HEK293 (cell line): ENCODE measurements at regions not wholly inside any gene's neighbourhood (a gene's known extent, or its start where the extent isn't known, plus 50 kb on each side); places are given as distances from the start of the nearest gene placed in this dataset.

Experiments
- CTCF ChIA-PET: fragments of 350-600 bp; formaldehyde crosslinking; extraction: SDS; loops from one replicate; lab custom pipeline; 2021; ENCODE audit warnings: antibody characterized with exemption; lab: Yijun Ruan, JAX
- POLR2A ChIA-PET: fragments of 300-600 bp; formaldehyde crosslinking; extraction: SDS; loops from one replicate; lab custom pipeline; 2020; ENCODE audit warnings: antibody characterized with exemption, inconsistent platforms; lab: Yijun Ruan, JAX
- H3K27ac ChIP-seq: fragments of 200-500 bp; sonication (Bioruptor generic); 2 replicates; pipeline ENCODE4 v1.5.1; 2014; ENCODE audit warnings: low read depth, low read length, control low read depth, inconsistent platforms; ENCODE audit errors: extremely low read depth
- H3K36me3 ChIP-seq, 2 experiments: fragments of 200-500 bp in 1 of 2; sonication (Bioruptor generic) in 1 of 2; 1 replicate in 1 of 2; 2 replicates in 1 of 2; pipeline ENCODE4 v1.5.1; 2014 to 2017; ENCODE audit warnings: inconsistent platforms in 2 of 2, low read length in 2 of 2; ENCODE audit not compliant: control insufficient read depth in 2 of 2, insufficient read depth in 1 of 2
- H3K4me1 ChIP-seq: fragments of 200-500 bp; sonication (Bioruptor generic); 2 replicates; pipeline ENCODE4 v1.5.1; 2014; ENCODE audit warnings: mild to moderate bottlenecking, low read length, inconsistent platforms; ENCODE audit not compliant: control insufficient read depth, insufficient read depth
- H3K4me3 ChIP-seq: 2 replicates; pipeline ENCODE4 v1.5.1; 2011; ENCODE audit warnings: low read depth, mild to moderate bottlenecking, control low read depth, low read length, moderate library complexity
- H3K9me3 ChIP-seq: fragments of 200-500 bp; sonication (Bioruptor generic); 2 replicates; pipeline ENCODE4 v1.5.1; 2014; ENCODE audit warnings: low read depth, low read length, inconsistent platforms; ENCODE audit not compliant: control insufficient read depth, insufficient read depth
- GFI1B ChIP-seq: fragments of 450-650 bp; formaldehyde crosslinking; IDR thresholded peaks from 2 replicates; pipeline ENCODE4 v1.5.1; 2016; ENCODE audit warnings: missing biosample characterization, missing genetic modification characterization
- GLI4 ChIP-seq: fragments of 450-650 bp; formaldehyde crosslinking; IDR thresholded peaks from 2 replicates; pipeline ENCODE4 v1.5.1; 2016; ENCODE audit warnings: missing biosample characterization, missing genetic modification characterization
- GLIS2 ChIP-seq: fragments of 450-650 bp; formaldehyde crosslinking; IDR thresholded peaks from 2 replicates; pipeline ENCODE4 v1.5.1; 2016; ENCODE audit warnings: missing biosample characterization, missing genetic modification characterization
- KLF1 ChIP-seq: fragments of 450-650 bp; formaldehyde crosslinking; IDR thresholded peaks from 2 replicates; pipeline ENCODE4 v1.5.1; 2016; ENCODE audit warnings: missing biosample characterization, missing genetic modification characterization
- MYNN ChIP-seq: fragments of 450-650 bp; formaldehyde crosslinking; IDR thresholded peaks from 2 replicates; pipeline ENCODE4 v1.5.1; 2016; ENCODE audit warnings: missing biosample characterization, missing genetic modification characterization, borderline replicate concordance
- PRDM1 ChIP-seq: fragments of 450-650 bp; formaldehyde crosslinking; IDR thresholded peaks from 2 replicates; pipeline ENCODE4; 2016; ENCODE audit warnings: missing biosample characterization, missing genetic modification characterization
- ZBTB21 ChIP-seq: fragments of 450-650 bp; formaldehyde crosslinking; IDR thresholded peaks from 2 replicates; pipeline ENCODE4 v1.5.1; 2017; ENCODE audit warnings: missing biosample characterization, missing genetic modification characterization
- ZNF157 ChIP-seq: fragments of 450-650 bp; formaldehyde crosslinking; IDR thresholded peaks from 2 replicates; pipeline ENCODE4 v1.5.1; 2016; ENCODE audit warnings: missing biosample characterization, missing genetic modification characterization
- ZNF174 ChIP-seq: fragments of 450-650 bp; formaldehyde crosslinking; IDR thresholded peaks from 2 replicates; pipeline ENCODE4 v1.5.0; 2017; ENCODE audit warnings: missing biosample characterization, mild to moderate bottlenecking, missing genetic modification characterization
- ZNF2 ChIP-seq: fragments of 450-650 bp; formaldehyde crosslinking; IDR thresholded peaks from 2 replicates; pipeline ENCODE4 v1.5.1; 2016; ENCODE audit warnings: missing biosample characterization, missing genetic modification characterization
- ZNF221 ChIP-seq: fragments of 450-650 bp; formaldehyde crosslinking; IDR thresholded peaks from 2 replicates; pipeline ENCODE4 v1.5.1; 2017; ENCODE audit warnings: missing biosample characterization, missing genetic modification characterization, borderline replicate concordance
- ZNF223 ChIP-seq: fragments of 450-650 bp; formaldehyde crosslinking; IDR thresholded peaks from 2 replicates; pipeline ENCODE4 v1.5.1; 2016; ENCODE audit warnings: missing biosample characterization, missing genetic modification characterization
- ZNF302 ChIP-seq: fragments of 450-650 bp; formaldehyde crosslinking; IDR thresholded peaks from 2 replicates; pipeline ENCODE4 v1.5.1; 2016; ENCODE audit warnings: missing biosample characterization, missing genetic modification characterization, low read depth
- ZNF324 ChIP-seq: fragments of 450-650 bp; formaldehyde crosslinking; IDR thresholded peaks from 2 replicates; pipeline ENCODE4 v1.5.1; 2016; ENCODE audit warnings: missing biosample characterization, missing genetic modification characterization
- ZNF404 ChIP-seq: fragments of 450-650 bp; formaldehyde crosslinking; IDR thresholded peaks from 2 replicates; pipeline ENCODE4 v1.5.1; 2017; ENCODE audit warnings: missing biosample characterization, missing genetic modification characterization
- ZNF596 ChIP-seq: fragments of 450-650 bp; IDR thresholded peaks from 2 replicates; pipeline ENCODE4 v1.5.0; 2018; ENCODE audit warnings: missing biosample characterization, mild to moderate bottlenecking, missing genetic modification characterization, moderate library complexity
- ZNF629 ChIP-seq: fragments of 450-650 bp; formaldehyde crosslinking; IDR thresholded peaks from 2 replicates; pipeline ENCODE4 v1.5.1; 2017; ENCODE audit warnings: missing biosample characterization, missing genetic modification characterization
- ZNF768 ChIP-seq: fragments of 450-650 bp; formaldehyde crosslinking; IDR thresholded peaks from 2 replicates; pipeline ENCODE4 v1.5.1; 2018; ENCODE audit warnings: missing biosample characterization, mild to moderate bottlenecking, missing genetic modification characterization
- ZNF776 ChIP-seq: fragments of 450-650 bp; formaldehyde crosslinking; IDR thresholded peaks from 2 replicates; pipeline ENCODE4 v1.5.0; 2017; ENCODE audit warnings: missing biosample characterization, missing genetic modification characterization, borderline replicate concordance
- ZNF785 ChIP-seq: fragments of 450-650 bp; formaldehyde crosslinking; IDR thresholded peaks from 2 replicates; pipeline ENCODE4 v1.5.1; 2016; ENCODE audit warnings: missing biosample characterization, missing genetic modification characterization
- ZNF791 ChIP-seq: fragments of 450-650 bp; formaldehyde crosslinking; IDR thresholded peaks from 2 replicates; pipeline ENCODE4 v1.5.1; 2016; ENCODE audit warnings: missing biosample characterization, missing genetic modification characterization
- ZNF830 ChIP-seq: fragments of 450-650 bp; IDR thresholded peaks from 2 replicates; pipeline ENCODE4 v1.5.0; 2018; ENCODE audit warnings: missing biosample characterization, missing genetic modification characterization, low read depth, mild to moderate bottlenecking, moderate library complexity
- ZNF837 ChIP-seq: fragments of 450-650 bp; formaldehyde crosslinking; IDR thresholded peaks from 2 replicates; pipeline ENCODE4 v1.5.1; 2016; ENCODE audit warnings: missing biosample characterization, missing genetic modification characterization
- TF ChIP-seq, protein P1 (sequence below): fragments of 450-650 bp; formaldehyde crosslinking; conservative IDR thresholded peaks from 2 replicates; pipeline ENCODE4 v1.5.1; 2016; ENCODE audit warnings: low read depth, missing biosample characterization, missing genetic modification characterization
- TF ChIP-seq, protein P2 (sequence below): fragments of 450-650 bp; formaldehyde crosslinking; IDR thresholded peaks from 2 replicates; pipeline ENCODE4 v1.5.1; 2017; ENCODE audit warnings: missing biosample characterization, missing genetic modification characterization
- TF ChIP-seq, protein P3 (sequence below): fragments of 450-650 bp; formaldehyde crosslinking; IDR thresholded peaks from 2 replicates; pipeline ENCODE4 v1.5.1; 2016; ENCODE audit warnings: missing biosample characterization, missing genetic modification characterization, low read depth

DNA sequence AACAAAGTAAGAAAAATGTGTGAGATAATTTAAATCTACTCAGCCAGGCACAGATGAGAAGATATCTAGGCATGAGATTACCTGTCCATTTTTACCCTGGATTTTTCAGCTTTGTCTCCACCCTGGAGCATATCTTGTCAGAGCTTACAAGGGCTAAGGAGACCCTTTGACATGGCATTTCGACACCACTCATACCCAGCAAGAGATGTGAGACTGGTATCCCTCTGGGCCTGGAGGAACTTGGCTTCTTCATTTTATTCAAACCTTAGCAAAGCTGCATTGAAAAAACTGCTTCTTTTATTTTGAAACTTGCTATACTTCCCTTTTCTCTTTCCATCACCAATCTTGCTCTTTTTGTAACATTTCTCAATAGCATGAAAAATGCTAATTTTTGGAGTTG is 194.9 kb upstream of the HNMT start (continued):
- TF ChIP-seq, protein P1, sequence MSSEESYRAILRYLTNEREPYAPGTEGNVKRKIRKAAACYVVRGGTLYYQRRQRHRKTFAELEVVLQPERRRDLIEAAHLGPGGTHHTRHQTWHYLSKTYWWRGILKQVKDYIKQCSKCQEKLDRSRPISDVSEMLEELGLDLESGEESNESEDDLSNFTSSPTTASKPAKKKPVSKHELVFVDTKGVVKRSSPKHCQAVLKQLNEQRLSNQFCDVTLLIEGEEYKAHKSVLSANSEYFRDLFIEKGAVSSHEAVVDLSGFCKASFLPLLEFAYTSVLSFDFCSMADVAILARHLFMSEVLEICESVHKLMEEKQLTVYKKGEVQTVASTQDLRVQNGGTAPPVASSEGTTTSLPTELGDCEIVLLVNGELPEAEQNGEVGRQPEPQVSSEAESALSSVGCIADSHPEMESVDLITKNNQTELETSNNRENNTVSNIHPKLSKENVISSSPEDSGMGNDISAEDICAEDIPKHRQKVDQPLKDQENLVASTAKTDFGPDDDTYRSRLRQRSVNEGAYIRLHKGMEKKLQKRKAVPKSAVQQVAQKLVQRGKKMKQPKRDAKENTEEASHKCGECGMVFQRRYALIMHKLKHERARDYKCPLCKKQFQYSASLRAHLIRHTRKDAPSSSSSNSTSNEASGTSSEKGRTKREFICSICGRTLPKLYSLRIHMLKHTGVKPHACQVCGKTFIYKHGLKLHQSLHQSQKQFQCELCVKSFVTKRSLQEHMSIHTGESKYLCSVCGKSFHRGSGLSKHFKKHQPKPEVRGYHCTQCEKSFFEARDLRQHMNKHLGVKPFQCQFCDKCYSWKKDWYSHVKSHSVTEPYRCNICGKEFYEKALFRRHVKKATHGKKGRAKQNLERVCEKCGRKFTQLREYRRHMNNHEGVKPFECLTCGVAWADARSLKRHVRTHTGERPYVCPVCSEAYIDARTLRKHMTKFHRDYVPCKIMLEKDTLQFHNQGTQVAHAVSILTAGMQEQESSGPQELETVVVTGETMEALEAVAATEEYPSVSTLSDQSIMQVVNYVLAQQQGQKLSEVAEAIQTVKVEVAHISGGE (tag by site-specific recombination): no peak
- TF ChIP-seq ZNF157 (tag by site-specific recombination): no peak
- no peak for TF ChIP-seq ZNF629 (tag by site-specific recombination)
- TF ChIP-seq, protein P2, sequence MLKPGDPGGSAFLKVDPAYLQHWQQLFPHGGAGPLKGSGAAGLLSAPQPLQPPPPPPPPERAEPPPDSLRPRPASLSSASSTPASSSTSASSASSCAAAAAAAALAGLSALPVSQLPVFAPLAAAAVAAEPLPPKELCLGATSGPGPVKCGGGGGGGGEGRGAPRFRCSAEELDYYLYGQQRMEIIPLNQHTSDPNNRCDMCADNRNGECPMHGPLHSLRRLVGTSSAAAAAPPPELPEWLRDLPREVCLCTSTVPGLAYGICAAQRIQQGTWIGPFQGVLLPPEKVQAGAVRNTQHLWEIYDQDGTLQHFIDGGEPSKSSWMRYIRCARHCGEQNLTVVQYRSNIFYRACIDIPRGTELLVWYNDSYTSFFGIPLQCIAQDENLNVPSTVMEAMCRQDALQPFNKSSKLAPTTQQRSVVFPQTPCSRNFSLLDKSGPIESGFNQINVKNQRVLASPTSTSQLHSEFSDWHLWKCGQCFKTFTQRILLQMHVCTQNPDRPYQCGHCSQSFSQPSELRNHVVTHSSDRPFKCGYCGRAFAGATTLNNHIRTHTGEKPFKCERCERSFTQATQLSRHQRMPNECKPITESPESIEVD (tag by site-specific recombination): no peak

DNA sequence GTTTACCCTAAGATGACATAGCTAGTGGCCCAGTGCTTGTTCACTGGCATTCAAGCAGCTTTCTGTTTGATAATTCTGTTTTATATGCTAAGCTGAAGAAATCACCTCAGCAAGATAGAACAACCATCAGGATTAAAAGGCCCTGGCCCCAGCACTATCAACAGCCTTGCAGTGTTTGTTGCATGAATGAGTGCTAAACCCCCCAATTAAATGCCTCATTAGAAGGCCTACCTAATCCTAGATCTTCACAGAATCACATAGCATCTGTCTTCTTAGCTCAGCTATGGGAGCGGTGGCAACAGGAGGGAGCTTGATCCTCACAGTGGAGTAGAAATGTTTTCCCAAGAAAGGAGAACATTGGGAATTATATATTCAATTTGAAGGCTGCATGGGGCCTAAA is 194.1 kb upstream of the HNMT start:
- no peaks in the 10 kb centered on the region for H3K36me3 ChIP-seq
- H3K4me1 ChIP-seq: no peaks in the 10 kb centered on the region
- no peak overlapping the region for H3K4me3 ChIP-seq
- no peaks in the 10 kb centered on the region for H3K9me3 ChIP-seq
- no peak overlapping the region for H3K27ac ChIP-seq
- ChIA-PET CTCF (no interaction called here), POLR2A (interaction anchor here (0.6 kb wide), 1 partner anchor 816 kb away, joined by 4 read pairs; no protein-coding TSS in a partner anchor)
- TF ChIP-seq ZNF221 (tag by site-specific recombination) (no peak), ZNF785 (tag by site-specific recombination) (no peak), ZNF837 (tag by site-specific recombination) (no peak), ZNF776 (tag by site-specific recombination) (no peak), ZNF324 (no peak), ZNF791 (tag by site-specific recombination) (no peak), ZNF596 (no peak), ZNF174 (tag by site-specific recombination) (no peak), GLI4 (no peak), MYNN (tag by site-specific recombination) (no peak), PRDM1 (no peak), ZNF404 (tag by site-specific recombination) (no peak)
- TF ChIP-seq, protein P3, sequence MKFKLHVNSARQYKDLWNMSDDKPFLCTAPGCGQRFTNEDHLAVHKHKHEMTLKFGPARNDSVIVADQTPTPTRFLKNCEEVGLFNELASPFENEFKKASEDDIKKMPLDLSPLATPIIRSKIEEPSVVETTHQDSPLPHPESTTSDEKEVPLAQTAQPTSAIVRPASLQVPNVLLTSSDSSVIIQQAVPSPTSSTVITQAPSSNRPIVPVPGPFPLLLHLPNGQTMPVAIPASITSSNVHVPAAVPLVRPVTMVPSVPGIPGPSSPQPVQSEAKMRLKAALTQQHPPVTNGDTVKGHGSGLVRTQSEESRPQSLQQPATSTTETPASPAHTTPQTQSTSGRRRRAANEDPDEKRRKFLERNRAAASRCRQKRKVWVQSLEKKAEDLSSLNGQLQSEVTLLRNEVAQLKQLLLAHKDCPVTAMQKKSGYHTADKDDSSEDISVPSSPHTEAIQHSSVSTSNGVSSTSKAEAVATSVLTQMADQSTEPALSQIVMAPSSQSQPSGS (tag by site-specific recombination): no peak

DNA sequence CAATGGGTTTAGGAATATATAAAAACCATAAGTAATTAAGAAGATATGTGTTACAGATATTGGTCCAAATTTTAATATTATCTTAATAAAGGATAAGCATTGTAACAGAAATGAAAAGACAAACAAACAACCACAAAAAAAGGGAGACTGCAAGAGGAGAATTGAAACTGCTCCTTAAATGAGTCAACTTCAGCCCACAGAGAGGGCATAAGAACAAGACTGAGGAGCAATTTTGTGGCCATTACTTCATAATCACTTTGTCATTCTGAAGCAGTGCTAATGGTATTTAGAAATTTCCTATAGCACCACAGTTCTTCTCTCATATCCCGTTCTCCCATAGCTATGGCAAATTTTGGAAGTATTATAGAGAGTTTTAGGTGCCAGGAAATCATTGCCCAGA is 193.2 kb upstream of the HNMT start:
- Histone ChIP-seq H3K4me3 (no peak overlapping the region), H3K36me3 (no peaks in the 10 kb centered on the region), H3K9me3 (no peaks in the 10 kb centered on the region), H3K4me1 (no peaks in the 10 kb centered on the region), H3K27ac (no peak overlapping the region)
- CTCF ChIA-PET: no interaction called here
- POLR2A ChIA-PET: no interaction called here
- TF ChIP-seq ZNF223 (tag by site-specific recombination): no peak
- TF ChIP-seq GLIS2 (tag by site-specific recombination): no peak
- no peak for TF ChIP-seq ZNF302
- TF ChIP-seq GFI1B: no peak
- TF ChIP-seq ZNF768: no peak
- no peak for TF ChIP-seq ZBTB21 (tag by site-specific recombination)
- TF ChIP-seq ZNF2 (tag by site-specific recombination): no peak
- no peak for TF ChIP-seq KLF1 (tag by site-specific recombination)
- no peak for TF ChIP-seq ZNF830 (tag by site-specific recombination)
